Fibroblast of the aortic adventitia (primary cell): ENCODE measurements at regions not wholly inside any gene's neighbourhood (a gene's known extent, or its start where the extent isn't known, plus 50 kb on each side); places are given as distances from the start of the nearest gene placed in this dataset.

Experiments used
- DNase-seq: peaks from one replicate; pipeline ENCODE4 v3.0.0-alpha.2; 2010; ENCODE audit warnings: low read depth
- H3K4me3 ChIP-seq: 2 replicates; pipeline ENCODE4 v1.5.1; 2011; ENCODE audit warnings: low read depth, mild to moderate bottlenecking, control low read depth, low read length, moderate library complexity
- TF ChIP-seq, protein P1 (sequence below): IDR thresholded peaks from 2 replicates; pipeline ENCODE4 v1.5.1; 2011; ENCODE audit warnings: mild to moderate bottlenecking, low read length, control low read depth, inconsistent platforms; ENCODE audit not compliant: insufficient read depth

DNA sequence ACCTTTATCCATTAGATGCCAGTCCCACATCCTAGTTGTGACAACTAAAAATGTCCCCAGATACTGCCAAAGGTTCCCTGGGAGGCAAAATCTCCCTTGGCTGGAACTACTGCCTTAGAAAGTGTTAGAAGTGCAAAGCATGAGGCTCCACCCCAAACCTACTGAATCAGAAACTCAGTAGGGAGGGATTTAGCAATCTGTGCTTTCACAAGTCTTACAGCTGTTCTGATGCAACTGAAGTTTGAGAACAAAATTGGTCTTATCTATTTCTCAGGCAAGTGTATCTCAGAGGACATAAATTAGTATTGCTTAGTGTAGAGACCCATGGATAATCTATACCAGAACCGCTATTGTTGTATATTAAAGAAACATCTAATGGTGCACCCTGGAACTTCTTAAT is 70.2 kb downstream of the CLDN1 start:
- TF ChIP-seq, protein P1, sequence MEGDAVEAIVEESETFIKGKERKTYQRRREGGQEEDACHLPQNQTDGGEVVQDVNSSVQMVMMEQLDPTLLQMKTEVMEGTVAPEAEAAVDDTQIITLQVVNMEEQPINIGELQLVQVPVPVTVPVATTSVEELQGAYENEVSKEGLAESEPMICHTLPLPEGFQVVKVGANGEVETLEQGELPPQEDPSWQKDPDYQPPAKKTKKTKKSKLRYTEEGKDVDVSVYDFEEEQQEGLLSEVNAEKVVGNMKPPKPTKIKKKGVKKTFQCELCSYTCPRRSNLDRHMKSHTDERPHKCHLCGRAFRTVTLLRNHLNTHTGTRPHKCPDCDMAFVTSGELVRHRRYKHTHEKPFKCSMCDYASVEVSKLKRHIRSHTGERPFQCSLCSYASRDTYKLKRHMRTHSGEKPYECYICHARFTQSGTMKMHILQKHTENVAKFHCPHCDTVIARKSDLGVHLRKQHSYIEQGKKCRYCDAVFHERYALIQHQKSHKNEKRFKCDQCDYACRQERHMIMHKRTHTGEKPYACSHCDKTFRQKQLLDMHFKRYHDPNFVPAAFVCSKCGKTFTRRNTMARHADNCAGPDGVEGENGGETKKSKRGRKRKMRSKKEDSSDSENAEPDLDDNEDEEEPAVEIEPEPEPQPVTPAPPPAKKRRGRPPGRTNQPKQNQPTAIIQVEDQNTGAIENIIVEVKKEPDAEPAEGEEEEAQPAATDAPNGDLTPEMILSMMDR = no peak
- no peak overlapping the region for H3K4me3 ChIP-seq
- DNase-seq = peak; percentile 89

DNA sequence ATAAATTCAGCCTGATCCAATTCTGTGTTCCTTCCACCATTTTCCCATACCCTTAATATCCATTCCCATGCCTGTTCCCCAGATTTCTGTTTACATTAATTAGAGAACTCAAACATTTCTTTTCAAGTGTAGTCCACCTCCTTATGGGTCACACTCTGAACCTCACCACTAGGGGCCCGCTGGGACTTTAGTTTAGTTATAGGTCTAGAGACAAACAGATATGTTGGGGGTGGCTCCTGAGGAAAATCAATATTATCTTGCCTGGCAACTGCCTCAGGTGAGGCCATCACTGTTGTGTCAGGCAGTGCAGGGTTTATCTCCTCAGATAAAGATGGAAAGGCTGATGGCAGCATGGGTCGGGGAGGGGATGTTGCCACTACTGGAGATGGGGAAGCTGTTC is 72.8 kb downstream of the CLDN1 start:
- TF ChIP-seq, protein P1 = no peak
- no peak for DNase-seq
- no peak overlapping the region for H3K4me3 ChIP-seq

DNA sequence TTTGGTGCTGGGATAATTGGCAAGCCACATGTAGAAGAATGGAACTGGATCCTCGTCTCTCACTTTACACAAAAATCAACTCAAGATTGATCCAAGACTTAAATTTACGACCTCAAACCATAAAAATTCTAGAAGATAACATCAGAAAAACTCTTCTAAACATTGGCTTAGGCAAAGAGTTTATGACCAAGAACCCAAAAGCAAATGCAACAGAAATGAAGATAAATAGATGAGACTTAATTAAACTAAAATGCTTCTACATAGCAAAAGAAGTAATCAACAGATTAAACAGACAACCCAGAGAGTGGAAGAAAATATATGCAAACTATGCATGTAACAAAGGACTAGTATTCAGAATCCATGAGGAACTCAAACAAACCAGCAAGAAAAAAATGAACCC is 80.1 kb downstream of the CLDN1 start:
- TF ChIP-seq, protein P1 = no peak
- DNase-seq = no peak
- H3K4me3 ChIP-seq = no peak overlapping the region

DNA sequence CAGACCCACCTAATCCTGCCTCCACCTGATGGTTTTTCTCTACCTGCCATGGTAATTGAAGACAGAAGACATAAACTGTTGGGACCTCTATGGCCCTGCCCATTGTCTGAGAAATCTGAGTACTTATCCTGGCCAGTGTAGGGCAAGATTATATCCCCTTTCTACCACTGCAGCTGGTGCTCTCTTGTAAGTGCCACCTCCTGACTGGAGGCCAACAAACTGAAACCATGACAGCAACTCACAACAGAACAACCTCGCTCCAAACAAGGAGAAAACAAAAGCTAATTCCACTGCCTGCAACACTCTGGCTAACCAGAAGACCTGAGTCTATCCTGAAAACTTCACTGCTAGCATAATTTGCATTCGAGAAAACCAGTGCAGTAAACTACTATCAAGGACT is 82.9 kb downstream of the CLDN1 start:
- no peak overlapping the region for H3K4me3 ChIP-seq
- TF ChIP-seq, protein P1 = no peak
- no peak for DNase-seq

- TF ChIP-seq, protein P1 = no peak
- no peak overlapping the region for H3K4me3 ChIP-seq
- DNase-seq = no peak
Measured at GRCh38 chr3:190238871-190239270, 83.4 kb downstream of the CLDN1 start.

DNA sequence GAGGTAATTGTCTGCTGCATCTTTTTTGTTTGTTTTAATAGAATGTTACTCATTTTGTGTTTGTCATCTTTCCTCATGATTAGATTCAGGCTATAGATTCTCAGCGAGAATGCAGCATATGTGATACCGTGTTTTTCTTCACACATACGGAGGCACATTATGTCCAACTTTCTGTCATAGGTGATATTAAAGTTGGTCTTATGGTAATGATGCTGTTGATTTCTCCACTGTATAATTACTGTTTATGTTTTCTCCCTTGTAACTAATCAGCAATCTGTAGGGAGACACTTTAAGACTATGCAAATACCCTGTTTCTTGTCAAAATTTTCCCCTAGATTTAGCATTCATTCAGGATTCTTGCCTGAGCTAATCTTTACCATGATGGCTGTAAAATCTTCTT is 87.6 kb downstream of the CLDN1 start:
- TF ChIP-seq, protein P1 = no peak
- no peak for DNase-seq
- no peak overlapping the region for H3K4me3 ChIP-seq

GRCh38 chr3:190229632-190230424 is 92.4 kb downstream of the CLDN1 start:
- TF ChIP-seq, protein P1 = no peak
- H3K4me3 ChIP-seq = no peak overlapping the region
- peak; percentile 15 for DNase-seq
